ENCODE measurements at regions not wholly inside any gene's neighbourhood (a gene's known extent, or its start where the extent isn't known, plus 50 kb on each side); places are given as distances from the start of the nearest gene placed in this dataset.
A peak's percentile ranks its signal among the peaks of the same experiment; 100 is the strongest.

DNA sequence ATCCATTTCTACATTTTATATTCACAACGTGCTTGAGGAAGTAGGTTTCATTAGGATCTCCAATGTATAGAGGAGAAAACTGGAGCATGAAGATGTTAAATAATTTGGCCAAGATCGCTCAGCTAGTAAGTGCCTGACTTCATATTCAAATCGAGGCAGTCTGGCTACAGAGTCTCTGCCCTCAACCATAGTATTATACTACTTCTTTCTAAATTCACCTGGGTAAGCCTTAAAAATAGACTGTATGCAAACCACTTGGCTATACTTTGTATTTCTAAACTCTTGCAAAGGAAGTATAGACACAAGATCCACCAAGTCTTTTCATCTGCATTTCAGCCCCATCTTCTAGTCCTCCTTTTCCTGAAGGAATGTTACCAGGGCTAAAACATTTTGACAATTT is 232.0 kb downstream of the PLK2 start:
- no peaks in the 10 kb centered on the region for H3K4me1 ChIP-seq

GRCh38 chr5:58224661-58225060 is 235.2 kb downstream of the PLK2 start:
- Histone ChIP-seq H3K36me3 (no peaks in the 10 kb centered on the region), H3K27me3 (replicated peaks in 1 of 7) (no peaks in the 10 kb centered on the region), H3K4me3 (no peak overlapping the region), H3K4me1 (no peaks in the 10 kb centered on the region), H3K27ac (peak overlapping the region in 1 of 8 donors; percentile 5), H3K9me3 (peaks cover 0 to 13% (median 0%) of the 10 kb centered on the region in 8 donors)
- TF ChIP-seq POLR2AphosphoS5 (IDR thresholded peaks at IDR 0.05) (no peak), POLR2A (IDR thresholded peaks at IDR 0.05) (no peak)
- TF ChIP-seq, protein P1, sequence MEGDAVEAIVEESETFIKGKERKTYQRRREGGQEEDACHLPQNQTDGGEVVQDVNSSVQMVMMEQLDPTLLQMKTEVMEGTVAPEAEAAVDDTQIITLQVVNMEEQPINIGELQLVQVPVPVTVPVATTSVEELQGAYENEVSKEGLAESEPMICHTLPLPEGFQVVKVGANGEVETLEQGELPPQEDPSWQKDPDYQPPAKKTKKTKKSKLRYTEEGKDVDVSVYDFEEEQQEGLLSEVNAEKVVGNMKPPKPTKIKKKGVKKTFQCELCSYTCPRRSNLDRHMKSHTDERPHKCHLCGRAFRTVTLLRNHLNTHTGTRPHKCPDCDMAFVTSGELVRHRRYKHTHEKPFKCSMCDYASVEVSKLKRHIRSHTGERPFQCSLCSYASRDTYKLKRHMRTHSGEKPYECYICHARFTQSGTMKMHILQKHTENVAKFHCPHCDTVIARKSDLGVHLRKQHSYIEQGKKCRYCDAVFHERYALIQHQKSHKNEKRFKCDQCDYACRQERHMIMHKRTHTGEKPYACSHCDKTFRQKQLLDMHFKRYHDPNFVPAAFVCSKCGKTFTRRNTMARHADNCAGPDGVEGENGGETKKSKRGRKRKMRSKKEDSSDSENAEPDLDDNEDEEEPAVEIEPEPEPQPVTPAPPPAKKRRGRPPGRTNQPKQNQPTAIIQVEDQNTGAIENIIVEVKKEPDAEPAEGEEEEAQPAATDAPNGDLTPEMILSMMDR (IDR thresholded peaks at IDR 0.05 in 8 of 11, conservative IDR thresholded peaks at IDR 0.05 in 3 of 11) = no peak
- intact Hi-C loops (cut with DNase I; ENCODE audit: low total_unique reads) = no loop called here
- DNase-seq = no peak
- WGBS, 5 donors = 38 to 50% (median 42%) methylated on average over 5 of the region's 5 CpGs

More for the DNA sequence above, 232.0 kb downstream of the PLK2 start:
- WGBS, 5 donors = 68 to 77% (median 75%) methylated on average over 3 of the region's 3 CpGs
- Histone ChIP-seq H3K36me3 (no peaks in the 10 kb centered on the region), H3K27me3 (replicated peaks in 1 of 7) (no peaks in the 10 kb centered on the region), H3K27ac (no peak overlapping the region), H3K9me3 (peaks cover 0 to 3% (median 0%) of the 10 kb centered on the region in 8 donors), H3K4me3 (no peak overlapping the region)
- no peak for DNase-seq
- intact Hi-C loops (cut with DNase I; ENCODE audit: low total_unique reads) = no loop called here
- TF ChIP-seq POLR2AphosphoS5 (IDR thresholded peaks at IDR 0.05) = no peak
- no peak for TF ChIP-seq POLR2A (IDR thresholded peaks at IDR 0.05)
- TF ChIP-seq, protein P1 (IDR thresholded peaks at IDR 0.05 in 8 of 11, conservative IDR thresholded peaks at IDR 0.05 in 3 of 11) = no peak

DNA sequence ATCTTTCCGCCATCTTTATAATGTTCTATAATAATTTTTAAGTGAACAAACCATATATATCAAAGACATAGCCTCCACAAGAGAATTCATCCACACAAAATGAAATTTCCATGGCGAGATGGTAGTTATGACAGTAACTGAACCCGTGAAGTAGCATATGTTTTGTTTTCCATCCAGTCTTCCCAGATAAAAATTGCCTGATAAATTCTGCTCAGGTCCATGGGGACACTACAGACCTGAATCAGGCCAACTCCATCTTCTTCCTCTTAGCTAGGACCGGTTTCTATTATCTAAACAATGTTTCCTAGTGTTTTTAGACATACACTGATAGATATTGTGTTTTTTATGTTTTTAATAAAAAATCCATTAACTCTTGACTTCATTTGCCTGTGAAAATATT is 235.7 kb downstream of the PLK2 start:
- no peak overlapping the region for H3K4me3 ChIP-seq
- H3K9me3 ChIP-seq = peaks cover 0 to 13% (median 0%) of the 10 kb centered on the region in 8 donors
- TF ChIP-seq, protein P1 (IDR thresholded peaks at IDR 0.05 in 8 of 11, conservative IDR thresholded peaks at IDR 0.05 in 3 of 11) = no peak
- no peak for TF ChIP-seq POLR2AphosphoS5 (IDR thresholded peaks at IDR 0.05)
- no peak for TF ChIP-seq POLR2A (IDR thresholded peaks at IDR 0.05)
- H3K4me1 ChIP-seq = no peaks in the 10 kb centered on the region
- intact Hi-C loops (cut with DNase I; ENCODE audit: low total_unique reads) = no loop called here
- no peak for DNase-seq
- H3K27me3 ChIP-seq (replicated peaks in 1 of 7) = no peaks in the 10 kb centered on the region
- no peaks in the 10 kb centered on the region for H3K36me3 ChIP-seq
- peak overlapping the region in 1 of 8 donors; percentile 5 for H3K27ac ChIP-seq
- 84 to 92% (median 91%) methylated on average over 4 of the region's 4 CpGs for WGBS, 5 donors

GRCh38 chr5:58215364-58215763 is 244.5 kb downstream of the PLK2 start:
- Histone ChIP-seq H3K27me3 (replicated peaks in 1 of 7) (no peaks in the 10 kb centered on the region), H3K4me1 (no peaks in the 10 kb centered on the region), H3K36me3 (no peaks in the 10 kb centered on the region), H3K27ac (no peak overlapping the region), H3K9me3 (peaks cover 0 to 5% (median 0%) of the 10 kb centered on the region in 8 donors), H3K4me3 (no peak overlapping the region)
- TF ChIP-seq, protein P1 (IDR thresholded peaks at IDR 0.05 in 8 of 11, conservative IDR thresholded peaks at IDR 0.05 in 3 of 11) = no peak
- TF ChIP-seq POLR2AphosphoS5 (IDR thresholded peaks at IDR 0.05) = no peak
- no peak for TF ChIP-seq POLR2A (IDR thresholded peaks at IDR 0.05)
- DNase-seq = no peak
- intact Hi-C loops (cut with DNase I; ENCODE audit: low total_unique reads) = no loop called here

Data from spleen (tissue), 11 donors.